Transverse colon (tissue), 4 donors: ENCODE measurements at regions not wholly inside any gene's neighbourhood (a gene's known extent, or its start where the extent isn't known, plus 50 kb on each side); places are given as distances from the start of the nearest gene placed in this dataset.

ENCODE experiments used
- CTCF ChIP-seq, 5 experiments: fragments of 200-600 bp in 3 of 5; fragments of 450-650 bp in 2 of 5; sonication (generic) in 3 of 5; IDR thresholded peaks; 1 replicate in 2 of 5; 2 replicates in 3 of 5; pipeline ENCODE4 v1.5.1; 2016 to 2017; ENCODE audit warnings: antibody characterized with exemption in 5 of 5, inconsistent platforms in 3 of 5, mild to moderate bottlenecking in 2 of 5, moderate library complexity in 1 of 5
- EP300 ChIP-seq: sonication (generic); formaldehyde crosslinking; IDR thresholded peaks from one replicate; pipeline ENCODE4 v1.6.1; 2017; ENCODE audit warnings: antibody characterized with exemption, low read depth
- POLR2A ChIP-seq: fragments of 450-650 bp; IDR thresholded peaks from one replicate; pipeline ENCODE4 v1.6.1; 2016; ENCODE audit warnings: antibody characterized with exemption, mild to moderate bottlenecking, moderate library complexity
- POLR2AphosphoS5 ChIP-seq, 3 donors: sonication (generic); formaldehyde crosslinking; IDR thresholded peaks; one replicate each; pipeline ENCODE4 v1.6.1; 2016; ENCODE audit warnings: antibody characterized with exemption in 3 of 3

- TF ChIP-seq EP300 (no peak), CTCF (IDR thresholded peaks at IDR 0.05) (no peak), POLR2A (no peak), POLR2AphosphoS5 (IDR thresholded peaks at IDR 0.05) (no peak)
Observed at GRCh38 chr7:26520483-26520882, 228.8 kb downstream of the SNX10 start.
